HepG2 (cell line): ENCODE measurements at regions not wholly inside any gene's neighbourhood (a gene's known extent, or its start where the extent isn't known, plus 50 kb on each side); places are given as distances from the start of the nearest gene placed in this dataset.

Source experiments
- ATM ChIP-seq: fragments of 450-650 bp; IDR thresholded peaks from 2 replicates; pipeline ENCODE4 v1.7.1; 2017; ENCODE audit warnings: mild to moderate bottlenecking, borderline replicate concordance
- ETV5 ChIP-seq: IDR thresholded peaks from 2 replicates; pipeline ENCODE4 v1.6.1; 2018; ENCODE audit warnings: missing biosample characterization, missing genetic modification reagents, inconsistent platforms, borderline replicate concordance
- MTA1 ChIP-seq: sonication (generic); formaldehyde crosslinking; IDR thresholded peaks from 2 replicates; pipeline ENCODE4 v1.4.0; 2020; ENCODE audit warnings: missing genetic modification reagents, mild to moderate bottlenecking, borderline replicate concordance
- SOX6 ChIP-seq, 2 experiments: fragments of 450-650 bp in 1 of 2; sonication (generic) in 1 of 2; formaldehyde crosslinking in 1 of 2; IDR thresholded peaks; 2 replicates each; pipeline versions ENCODE4 v1.4.0 to v1.6.1; 2017 to 2020; ENCODE audit warnings: antibody characterized with exemption in 1 of 2, mild to moderate bottlenecking in 1 of 2, missing genetic modification reagents in 1 of 2
- SPEN ChIP-seq: sonication (generic); formaldehyde crosslinking; IDR thresholded peaks from 2 replicates; pipeline ENCODE4 v1.5.1; 2020; ENCODE audit warnings: low read depth, mild to moderate bottlenecking, missing genetic modification reagents
- TEAD2 ChIP-seq: sonication (generic); formaldehyde crosslinking; IDR thresholded peaks from 2 replicates; pipeline ENCODE4 v1.9.0; 2021; ENCODE audit warnings: missing genetic modification reagents
- ZNF234 ChIP-seq: sonication (generic); formaldehyde crosslinking; conservative IDR thresholded peaks from 2 replicates; pipeline ENCODE4 v1.5.1; 2020; ENCODE audit warnings: mild to moderate bottlenecking, missing genetic modification reagents
- ZNF329 ChIP-seq: sonication (generic); formaldehyde crosslinking; IDR thresholded peaks from 2 replicates; pipeline ENCODE4 v1.9.0; 2021; ENCODE audit warnings: low read depth, mild to moderate bottlenecking, missing genetic modification reagents
- TF ChIP-seq, protein P1 (sequence below): sonication (generic); formaldehyde crosslinking; IDR thresholded peaks from 2 replicates; pipeline ENCODE4 v1.5.1; 2020; ENCODE audit warnings: missing genetic modification reagents, mild to moderate bottlenecking, borderline replicate concordance
- TF ChIP-seq, protein P2 (sequence below): sonication (generic); formaldehyde crosslinking; IDR thresholded peaks from 2 replicates; pipeline ENCODE4 v1.4.0; 2020; ENCODE audit warnings: missing genetic modification reagents, mild to moderate bottlenecking, borderline replicate concordance

DNA sequence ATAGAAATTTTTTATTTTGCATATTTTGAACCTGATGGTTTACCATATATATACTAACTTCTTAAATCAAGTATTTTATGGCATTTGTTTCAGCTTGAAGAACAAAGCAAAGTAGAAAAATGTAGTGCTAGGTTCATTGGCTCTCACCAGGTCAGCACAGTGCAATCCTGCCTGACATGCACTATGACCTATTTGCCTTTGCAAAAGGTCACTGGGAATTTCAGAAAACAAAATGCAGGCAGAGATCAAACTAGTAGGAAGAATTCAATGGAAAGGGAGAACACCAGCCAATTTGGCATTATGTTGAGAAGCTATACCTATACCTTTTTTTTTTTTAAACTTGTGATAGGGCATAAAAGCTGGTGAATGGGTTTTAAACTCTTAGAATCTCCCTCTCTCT lies 329.8 kb upstream of the SGO1 start (continued):
- TF ChIP-seq MTA1 (CRISPR knock-in tag) (no peak), TEAD2 (CRISPR knock-in tag) (no peak), ATM (no peak), SPEN (no peak), SOX6 (IDR thresholded peaks at IDR 0.05) (no peak), SOX6 (CRISPR knock-in tag; IDR thresholded peaks at IDR 0.05) (no peak), ETV5 (no peak), ZNF329 (CRISPR knock-in tag) (no peak), ZNF234 (no peak)
- TF ChIP-seq, protein P1, sequence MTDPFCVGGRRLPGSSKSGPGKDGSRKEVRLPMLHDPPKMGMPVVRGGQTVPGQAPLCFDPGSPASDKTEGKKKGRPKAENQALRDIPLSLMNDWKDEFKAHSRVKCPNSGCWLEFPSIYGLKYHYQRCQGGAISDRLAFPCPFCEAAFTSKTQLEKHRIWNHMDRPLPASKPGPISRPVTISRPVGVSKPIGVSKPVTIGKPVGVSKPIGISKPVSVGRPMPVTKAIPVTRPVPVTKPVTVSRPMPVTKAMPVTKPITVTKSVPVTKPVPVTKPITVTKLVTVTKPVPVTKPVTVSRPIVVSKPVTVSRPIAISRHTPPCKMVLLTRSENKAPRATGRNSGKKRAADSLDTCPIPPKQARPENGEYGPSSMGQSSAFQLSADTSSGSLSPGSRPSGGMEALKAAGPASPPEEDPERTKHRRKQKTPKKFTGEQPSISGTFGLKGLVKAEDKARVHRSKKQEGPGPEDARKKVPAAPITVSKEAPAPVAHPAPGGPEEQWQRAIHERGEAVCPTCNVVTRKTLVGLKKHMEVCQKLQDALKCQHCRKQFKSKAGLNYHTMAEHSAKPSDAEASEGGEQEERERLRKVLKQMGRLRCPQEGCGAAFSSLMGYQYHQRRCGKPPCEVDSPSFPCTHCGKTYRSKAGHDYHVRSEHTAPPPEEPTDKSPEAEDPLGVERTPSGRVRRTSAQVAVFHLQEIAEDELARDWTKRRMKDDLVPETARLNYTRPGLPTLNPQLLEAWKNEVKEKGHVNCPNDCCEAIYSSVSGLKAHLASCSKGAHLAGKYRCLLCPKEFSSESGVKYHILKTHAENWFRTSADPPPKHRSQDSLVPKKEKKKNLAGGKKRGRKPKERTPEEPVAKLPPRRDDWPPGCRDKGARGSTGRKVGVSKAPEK (CRISPR knock-in tag), result no peak
- TF ChIP-seq, protein P2, sequence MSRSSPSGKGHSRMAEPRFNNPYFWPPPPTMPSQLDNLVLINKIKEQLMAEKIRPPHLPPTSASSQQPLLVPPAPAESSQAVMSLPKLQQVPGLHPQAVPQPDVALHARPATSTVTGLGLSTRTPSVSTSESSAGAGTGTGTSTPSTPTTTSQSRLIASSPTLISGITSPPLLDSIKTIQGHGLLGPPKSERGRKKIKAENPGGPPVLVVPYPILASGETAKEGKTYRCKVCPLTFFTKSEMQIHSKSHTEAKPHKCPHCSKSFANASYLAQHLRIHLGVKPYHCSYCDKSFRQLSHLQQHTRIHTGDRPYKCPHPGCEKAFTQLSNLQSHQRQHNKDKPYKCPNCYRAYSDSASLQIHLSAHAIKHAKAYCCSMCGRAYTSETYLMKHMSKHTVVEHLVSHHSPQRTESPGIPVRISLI (CRISPR knock-in tag), result no peak
- TF ChIP-seq, all 625 proteins: peak for 0
